Middle frontal gyrus (tissue), 1 donor: ENCODE measurements at regions not wholly inside any gene's neighbourhood (a gene's known extent, or its start where the extent isn't known, plus 50 kb on each side); places are given as distances from the start of the nearest gene placed in this dataset.

Experiments
- DNase-seq: peaks from one replicate; pipeline ENCODE4 v3.0.0-alpha.2; 2015; ENCODE audit warnings: low spot score; ENCODE audit errors: extremely low spot score

DNA sequence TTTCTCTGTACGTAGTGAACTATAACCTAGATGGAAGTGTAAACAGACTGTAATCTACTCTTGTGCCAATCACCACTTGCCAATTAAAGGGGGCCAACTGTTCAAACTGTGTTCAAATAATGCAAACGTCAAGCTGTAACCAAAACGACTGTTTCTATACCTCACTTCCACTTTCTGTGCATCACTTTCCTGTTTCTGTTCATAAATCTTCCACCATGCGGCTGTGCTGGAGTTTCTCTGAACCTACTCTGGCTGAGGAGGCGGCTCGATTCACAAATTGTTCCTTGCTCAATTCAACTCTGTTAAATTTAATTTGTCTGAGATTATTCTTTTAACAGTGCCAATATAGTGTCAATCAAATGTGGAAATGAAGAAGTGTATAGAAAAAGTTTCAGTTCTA lies 206.7 kb upstream of the TBC1D5 start:
- DNase-seq, result no peak

DNA sequence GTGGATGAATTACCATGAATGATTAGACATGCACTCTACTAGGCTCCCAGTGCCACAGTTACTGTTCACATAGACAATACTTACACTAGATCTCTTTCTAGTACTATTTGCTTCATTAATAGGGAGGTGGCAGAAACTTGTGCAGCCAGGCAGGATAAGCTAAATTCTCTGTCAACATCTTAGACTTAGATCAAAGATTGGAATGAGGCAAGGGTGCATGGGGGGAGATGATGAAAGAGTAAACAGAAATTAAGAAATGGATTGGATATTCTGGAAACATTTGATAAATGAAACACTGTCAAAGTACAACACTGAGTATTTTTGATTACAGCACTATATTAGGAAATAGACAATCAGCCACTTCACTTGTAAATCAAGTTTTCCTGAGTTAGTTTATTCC lies 205.4 kb upstream of the TBC1D5 start:
- no peak for DNase-seq

DNA sequence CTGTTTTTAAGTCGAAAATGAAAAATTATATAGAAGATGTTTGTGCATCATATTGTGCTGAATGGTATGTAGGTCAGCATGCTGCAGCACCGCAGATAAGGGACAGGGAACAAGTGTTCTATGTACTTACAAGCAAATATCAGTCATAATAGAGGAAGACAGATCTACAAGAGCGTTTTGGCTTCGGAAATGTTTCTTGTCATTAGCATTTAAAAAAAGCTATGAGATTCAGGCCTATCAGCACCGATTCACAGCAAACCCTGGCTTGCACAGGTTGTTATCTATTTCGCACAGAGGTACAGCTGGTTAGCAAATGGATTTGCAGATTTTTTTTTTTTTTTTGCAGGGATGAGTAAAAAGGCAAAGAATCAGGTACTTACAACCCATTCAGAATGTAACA lies 204.2 kb upstream of the TBC1D5 start:
- no peak for DNase-seq

DNA sequence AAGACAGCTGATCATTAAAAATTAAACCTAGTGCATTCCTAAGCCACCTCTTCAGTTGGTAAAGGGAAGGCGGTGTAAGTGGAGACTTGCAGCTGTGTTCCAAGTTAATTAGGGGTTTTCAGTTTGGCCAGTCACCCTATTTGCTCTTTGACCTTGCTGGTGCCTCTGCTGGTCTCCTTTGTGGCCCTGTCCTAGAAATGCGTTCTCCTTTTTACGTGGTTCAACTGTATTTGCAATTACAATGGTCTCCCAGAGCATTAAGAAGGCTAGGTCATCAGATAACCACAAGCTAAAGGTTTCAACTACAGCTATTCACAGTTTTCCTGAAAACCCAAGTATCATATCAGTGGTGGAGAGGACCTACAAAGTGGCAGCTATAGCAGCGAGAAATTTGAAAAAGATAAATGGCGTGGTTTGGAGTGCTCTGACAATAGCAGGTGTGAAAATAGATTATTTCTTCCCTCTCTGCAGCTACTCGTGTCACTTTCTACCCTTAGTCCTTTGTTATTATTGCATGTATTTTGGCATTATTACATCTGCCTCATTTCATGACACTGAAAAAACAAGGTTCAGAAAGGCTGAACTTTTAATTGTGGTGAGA lies 203.5 kb upstream of the TBC1D5 start:
- DNase-seq, result no peak

DNA sequence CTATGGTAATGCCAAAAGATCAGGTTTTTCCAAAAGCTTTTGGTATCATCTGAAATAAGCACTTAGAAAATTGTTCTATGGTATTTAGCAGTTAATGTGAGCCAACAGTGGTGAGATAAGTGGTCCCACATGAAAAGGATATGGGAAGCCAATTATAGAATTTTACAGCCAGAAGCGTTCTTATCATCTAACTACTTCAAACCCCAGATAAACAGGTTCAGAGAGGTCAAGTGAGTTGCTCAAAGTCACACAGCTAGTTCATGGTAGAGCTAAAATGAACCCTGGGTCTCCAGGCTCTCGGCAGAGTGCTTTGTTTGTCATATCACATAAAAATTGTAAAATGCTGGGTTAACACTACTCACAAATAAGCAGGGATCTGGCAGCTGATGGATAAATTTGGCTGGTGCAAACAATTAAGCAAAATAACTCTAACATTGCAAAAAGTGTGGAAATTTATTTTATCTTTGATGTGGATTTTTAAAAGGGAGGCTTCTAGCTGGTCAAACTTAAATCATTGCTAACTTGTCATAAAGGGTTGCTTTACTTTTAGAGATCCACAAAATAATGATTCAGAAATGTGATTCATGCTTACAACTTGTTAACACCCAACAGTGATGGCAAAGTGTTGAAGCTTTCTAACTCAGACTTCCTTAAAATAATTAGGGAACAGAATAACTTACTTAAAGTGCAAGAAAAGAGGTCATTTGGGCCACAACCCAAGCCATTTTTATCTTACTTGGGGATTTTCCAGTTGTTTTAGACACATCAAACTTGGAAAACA lies 202.8 kb upstream of the TBC1D5 start:
- no peak for DNase-seq

DNA sequence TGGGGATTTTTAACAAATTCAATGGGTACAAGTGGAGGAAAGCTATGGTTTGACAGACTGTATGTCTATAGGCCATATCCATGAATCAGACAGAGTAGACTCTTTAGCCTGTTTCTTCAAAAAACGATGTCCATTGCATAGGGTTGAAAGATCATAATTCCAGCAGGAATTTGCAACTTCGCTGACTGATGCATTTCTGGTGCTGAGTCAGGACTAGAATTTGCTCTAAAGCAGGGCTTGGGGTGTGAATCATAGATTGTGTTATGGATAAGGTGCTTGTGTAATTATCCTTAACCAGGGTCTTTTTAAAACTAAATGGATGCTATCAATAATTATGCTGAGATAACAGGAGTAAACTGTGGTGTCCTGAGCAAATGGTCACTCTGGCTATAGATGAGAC lies 200.4 kb upstream of the TBC1D5 start:
- no peak for DNase-seq

DNA sequence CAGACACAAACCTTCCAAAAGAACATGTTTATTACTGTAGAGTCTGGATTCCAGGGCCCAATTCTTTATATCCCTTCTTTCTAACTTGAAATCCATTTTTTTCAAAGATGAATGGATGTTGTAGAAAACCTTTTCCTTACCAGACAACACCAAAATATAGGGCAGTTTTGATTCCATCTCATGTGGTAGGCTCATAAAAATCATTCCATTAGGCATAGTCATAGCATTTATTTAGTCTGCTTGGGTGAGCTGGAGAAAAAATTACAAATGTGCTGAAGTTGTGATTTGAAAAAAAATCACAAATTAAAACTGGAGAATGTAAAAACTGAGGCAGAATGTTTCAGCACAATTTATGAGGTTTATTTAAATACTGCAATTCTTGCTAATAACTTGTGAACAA lies 199.3 kb upstream of the TBC1D5 start:
- no peak for DNase-seq

DNA sequence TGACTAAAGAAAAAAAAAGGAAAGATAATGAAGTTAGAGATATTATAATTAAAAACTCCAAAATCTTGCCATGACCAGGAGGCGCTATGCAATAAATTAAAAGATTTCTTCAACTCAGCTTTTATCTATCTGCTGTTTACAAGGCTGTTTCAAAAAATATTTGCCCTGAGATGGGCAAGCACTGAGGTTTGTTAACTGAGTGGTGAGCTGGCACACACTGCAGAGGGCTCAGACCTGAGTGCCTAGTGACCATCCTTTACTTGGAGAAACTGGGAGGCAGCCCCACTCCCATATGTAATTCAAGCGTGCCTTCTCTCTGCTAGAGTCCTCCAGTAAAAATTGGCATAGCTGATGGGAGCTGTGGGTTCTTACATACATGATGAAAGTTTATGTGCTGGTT lies 198.7 kb upstream of the TBC1D5 start:
- no peak for DNase-seq

DNA sequence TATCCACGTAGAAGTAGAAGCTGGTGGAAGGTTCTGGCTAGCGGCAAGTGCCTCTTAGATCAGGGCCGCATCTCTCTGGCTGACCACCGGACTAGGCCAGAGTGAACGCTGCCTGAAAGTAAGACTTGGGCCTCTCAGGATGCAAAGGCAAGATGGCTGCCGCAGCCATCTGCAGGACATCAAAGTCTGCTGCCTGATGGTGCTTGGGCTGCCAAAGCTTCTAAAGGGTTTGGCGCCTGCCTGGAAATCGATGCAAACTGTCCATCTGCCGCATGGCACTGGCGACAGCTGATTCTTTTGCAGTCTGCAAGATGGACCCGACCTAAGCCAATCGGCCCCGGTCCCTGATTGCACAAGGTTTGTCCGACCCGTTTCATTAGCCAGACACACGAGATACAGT lies 196.7 kb upstream of the TBC1D5 start:
- DNase-seq, result no peak

DNA sequence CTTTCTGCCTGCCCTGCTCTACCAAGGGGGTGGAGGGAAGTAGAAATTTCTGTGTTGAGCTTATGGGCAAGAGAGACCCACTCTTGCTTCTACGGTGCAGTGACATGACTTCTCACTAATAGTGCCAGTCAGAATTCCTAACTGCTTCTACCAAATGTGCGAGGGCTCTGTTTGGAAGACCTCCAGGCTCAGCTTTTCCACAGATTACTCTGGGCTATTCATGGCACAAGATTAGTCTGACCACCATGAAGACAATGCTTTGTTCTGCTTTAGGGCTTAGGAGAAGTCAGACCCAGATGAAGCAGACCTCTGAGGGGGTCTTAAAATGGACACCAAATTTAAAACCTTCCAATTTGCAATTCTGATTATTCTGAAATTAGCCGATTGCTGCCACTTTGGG lies 195.9 kb upstream of the TBC1D5 start:
- no peak for DNase-seq

DNA sequence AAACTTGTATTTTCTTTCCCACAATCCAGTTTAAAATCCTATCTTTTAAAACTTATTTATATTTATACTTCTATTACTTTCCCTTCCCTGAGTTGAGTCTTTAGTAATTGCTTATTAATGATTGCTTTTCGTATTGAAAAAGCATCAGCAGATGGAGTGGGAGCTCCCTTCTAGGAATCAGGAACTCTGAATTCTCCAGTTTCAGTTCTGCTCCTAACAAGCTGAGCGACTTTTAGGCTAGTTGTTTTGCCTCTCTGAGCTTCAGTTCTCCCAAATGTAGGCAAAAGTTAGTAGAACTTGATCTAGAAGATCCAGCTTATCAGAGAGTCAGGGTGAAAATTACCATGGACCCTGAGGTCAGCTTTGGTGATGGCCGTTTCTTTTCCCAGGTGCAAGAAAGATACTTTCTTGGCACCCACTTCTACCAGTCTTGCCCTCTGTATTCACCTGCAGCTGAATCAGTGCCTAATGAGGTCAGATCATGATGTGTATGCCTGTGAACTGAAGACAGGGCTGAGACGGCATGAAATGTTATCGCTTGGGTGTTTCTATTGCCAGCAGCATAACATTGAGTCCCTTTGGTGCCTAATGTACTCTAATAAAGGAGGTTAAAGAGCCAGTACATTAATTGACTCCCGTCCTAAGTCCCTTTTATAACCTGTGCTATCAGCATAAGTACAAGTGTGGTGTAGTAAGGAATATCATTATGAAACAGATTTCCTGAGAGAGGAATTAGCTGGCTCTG lies 194.5 kb upstream of the TBC1D5 start:
- DNase-seq, result no peak

DNA sequence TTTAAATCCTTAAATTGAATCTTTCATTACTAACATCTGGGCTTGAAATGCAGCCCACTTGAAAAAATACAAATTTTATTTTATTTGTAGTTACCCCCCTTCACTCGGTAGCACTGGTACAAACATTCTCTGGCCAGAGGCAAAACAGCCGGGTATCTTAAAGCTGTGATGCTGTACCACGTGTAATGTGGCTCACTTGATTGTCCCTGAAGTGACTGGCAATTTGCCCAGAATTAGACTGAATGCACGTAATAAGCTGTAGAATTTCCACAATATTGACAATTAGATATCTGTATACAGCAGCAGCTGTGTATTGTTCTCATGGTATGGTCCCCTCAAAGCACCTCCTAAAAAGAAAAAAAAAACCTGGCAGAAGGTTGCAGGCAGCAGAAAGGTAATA lies 192.8 kb upstream of the TBC1D5 start:
- DNase-seq, result no peak

DNA sequence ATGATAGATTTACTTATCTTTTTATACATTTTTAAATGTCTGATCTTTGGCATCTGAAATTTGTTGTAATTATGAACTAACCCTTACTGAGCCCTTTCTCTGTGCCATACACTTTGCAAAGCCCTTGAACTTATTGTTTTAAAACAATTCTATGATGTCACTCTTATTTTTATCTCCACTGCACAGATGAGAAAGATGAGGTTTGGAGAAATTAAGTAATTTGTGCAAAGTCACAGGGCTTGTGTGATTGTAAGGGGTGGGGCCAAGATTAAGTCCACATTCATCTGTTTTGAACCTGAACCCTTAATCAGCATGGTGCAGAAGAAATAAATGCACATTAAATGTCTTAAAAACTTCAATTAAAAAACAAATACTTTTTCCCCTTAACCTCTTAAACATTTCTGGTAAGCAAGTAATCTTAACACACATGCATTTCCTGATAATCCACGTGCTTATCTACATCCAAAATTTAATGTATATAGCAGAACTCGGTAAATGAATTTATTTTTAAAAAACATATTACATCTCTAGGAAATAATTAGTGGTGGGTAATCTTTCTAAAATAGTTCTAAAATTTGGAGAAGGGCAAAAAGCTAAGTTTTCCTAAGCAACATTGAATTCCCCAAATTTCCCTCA lies 189.8 kb upstream of the TBC1D5 start:
- no peak for DNase-seq

DNA sequence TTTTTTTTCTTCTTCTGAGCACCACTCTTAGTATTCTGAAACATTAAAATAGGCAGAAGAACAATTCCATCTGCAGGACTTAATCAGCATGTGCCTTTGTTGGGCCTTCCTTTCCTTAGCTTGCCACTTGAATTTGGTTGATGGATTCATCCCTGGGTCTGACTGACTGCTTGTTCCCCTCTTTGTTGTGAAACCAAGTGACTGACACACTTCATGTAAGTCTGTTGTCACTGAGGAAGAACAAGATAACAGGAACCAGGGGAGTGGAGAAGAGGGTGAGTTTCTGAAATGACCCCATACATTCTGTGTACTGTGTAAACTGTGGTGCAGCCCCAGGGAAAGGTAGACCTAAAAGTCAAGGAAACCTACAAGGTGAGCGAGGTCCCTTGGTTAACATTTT lies 188.7 kb upstream of the TBC1D5 start:
- no peak for DNase-seq

DNA sequence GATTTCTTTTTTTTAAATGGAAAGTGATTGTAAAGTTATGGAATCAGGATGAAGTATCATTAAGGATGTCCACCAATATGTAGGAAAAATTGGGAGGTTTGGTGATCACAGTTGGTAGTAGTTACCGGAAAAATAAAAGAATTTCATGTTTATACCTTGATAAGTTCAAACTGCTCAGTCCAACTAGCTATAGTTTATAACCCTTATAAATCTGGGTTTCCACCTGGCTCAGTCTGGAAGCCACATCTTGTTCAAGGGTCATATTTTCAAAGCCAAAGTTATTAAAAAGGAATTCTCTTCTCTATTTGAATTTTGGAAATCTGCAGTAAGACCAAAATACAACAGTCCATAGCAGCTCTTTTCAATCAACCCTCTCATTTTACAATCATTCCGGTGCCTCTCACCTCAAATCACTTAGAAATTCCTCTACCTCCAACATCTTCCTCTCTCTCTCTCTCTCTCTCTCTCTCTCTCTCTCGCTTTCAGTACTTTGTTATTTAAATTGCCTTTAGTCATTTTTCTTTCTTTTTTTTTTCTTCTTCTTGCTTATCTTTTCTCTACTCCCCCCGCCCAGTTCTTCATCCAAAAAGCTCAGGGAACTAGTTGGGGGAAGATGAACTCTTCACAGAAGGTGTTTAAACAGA lies 186.2 kb upstream of the TBC1D5 start:
- DNase-seq, result no peak

DNA sequence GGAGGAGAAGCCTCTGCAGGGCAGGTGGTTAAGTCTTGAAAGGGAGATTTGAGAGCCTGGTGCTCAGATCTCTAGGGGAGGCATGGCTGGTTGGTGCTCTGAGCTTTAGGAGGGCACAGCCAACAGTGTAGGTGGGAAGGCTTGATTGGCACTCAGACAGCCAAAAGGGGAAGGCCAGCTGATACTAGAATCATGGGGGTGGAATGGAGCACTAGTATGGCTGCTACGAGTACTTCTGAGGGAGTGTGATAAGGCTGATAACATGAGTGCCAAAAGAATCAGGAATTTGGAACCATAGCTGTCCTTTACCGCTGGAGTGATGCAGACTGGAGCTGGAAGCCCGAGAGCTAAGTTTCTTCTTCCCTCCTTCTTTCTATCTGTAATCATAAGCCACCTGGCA lies 184.6 kb upstream of the TBC1D5 start:
- no peak for DNase-seq

DNA sequence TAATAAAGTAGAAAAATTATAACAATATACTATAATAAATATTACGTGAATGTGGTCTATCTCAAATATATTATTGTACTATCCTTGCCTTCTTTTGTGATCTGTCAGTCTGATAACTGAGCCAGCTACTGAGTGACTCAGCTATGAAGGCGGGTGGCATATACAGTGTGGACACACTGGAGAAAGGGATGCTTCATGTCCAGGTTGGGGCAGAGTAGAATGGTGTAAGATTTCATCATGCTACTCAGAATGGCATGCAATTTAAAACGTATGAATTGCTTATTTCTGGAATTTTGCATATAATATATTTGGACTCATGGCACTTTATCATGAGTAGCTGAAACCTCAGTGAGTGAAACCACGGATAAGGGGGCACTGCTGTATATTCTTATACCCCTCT lies 172.9 kb upstream of the TBC1D5 start:
- no peak for DNase-seq

DNA sequence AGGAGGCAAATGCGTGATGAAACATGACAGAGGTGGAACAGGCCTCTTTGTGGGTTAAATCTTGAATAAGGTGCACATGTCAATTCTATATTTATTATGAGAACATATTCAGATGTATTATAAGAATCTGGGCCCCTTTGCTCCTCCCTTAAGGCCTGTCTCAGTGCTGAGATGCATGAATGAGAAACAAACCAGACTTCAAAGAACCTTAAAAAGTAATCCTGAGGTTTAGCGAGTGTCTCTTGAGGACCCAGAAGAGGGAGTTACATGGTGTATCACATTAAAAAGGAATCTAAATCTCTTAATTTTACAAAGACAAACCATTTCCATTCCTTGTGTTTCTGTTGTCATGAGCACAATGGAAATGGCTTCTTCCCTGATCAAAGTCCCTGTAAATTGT lies 170.9 kb upstream of the TBC1D5 start:
- DNase-seq, result no peak

DNA sequence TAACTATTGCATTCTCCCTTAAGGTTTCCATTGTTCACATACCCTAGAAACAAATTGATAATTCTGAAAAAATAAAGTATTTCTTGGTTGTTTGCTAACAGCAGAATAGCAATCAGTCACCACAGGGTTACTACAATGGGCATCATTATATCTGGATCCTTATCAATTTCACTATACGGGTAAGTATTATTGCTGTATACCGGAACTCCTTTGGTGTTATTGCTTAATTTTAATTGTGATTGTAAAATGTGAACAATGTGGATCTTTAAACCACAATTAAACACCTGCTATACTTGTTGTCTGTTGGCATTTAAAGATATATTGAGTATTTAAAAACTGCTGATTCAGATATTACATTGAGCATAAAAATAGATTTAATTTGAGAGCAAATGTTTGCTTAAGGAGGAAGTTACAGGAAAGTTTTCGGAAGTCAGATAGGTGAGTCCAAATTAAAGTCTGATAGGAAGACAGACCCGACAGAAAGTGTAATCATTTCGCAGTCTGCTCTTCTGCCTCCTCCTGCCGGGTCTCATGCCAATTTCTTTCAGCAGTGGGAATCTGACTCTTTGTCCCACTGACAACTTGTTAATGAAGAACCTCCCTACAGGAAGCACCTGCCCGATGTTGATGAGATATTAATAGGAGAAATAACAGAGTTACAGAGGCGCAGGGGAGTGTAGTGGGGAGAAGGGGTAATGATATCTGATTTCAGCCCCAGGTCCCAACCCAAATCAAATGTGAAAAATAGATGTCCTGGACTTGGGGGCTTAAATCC lies 169.7 kb upstream of the TBC1D5 start:
- no peak for DNase-seq

DNA sequence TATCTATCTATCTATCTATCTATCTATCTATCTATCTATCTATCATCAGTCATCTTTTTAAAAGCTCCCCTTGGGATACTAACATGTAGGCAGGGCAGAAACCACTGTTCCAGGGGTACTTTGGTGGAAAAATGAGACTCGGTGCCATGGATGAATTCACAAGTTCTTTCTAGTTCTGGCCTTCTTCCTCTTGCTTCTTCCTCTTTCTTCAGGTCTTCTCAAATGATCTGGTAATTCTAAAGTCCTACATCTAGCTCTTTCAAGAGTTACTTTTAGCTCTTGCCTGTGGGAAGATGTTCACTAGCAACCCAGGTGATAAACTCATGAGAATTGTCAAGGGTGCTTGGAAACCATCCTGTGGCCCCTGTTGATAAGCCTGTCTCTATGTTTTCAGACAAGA lies 168.5 kb upstream of the TBC1D5 start:
- no peak for DNase-seq

DNA sequence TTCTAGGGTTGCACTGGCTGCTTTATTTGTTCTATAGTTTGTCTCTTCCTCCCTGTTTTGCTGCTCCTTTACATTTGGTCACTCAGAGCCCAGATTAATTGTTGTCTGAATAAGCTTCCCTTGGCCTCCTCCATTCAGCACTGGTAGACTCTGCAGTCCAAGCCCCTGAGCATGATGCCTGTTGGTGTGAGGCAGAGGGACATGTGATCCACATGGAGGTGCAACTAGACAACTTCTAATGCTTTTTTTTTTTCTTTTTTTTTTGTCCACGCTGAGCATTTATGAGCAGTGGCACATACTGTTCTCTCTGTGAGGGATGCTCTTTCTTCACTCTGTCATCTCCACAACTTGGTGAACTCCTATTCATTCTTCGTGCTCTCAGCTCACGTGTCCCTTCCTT lies 167.3 kb upstream of the TBC1D5 start:
- no peak for DNase-seq
